ENCODE measurements at regions not wholly inside any gene's neighbourhood (a gene's known extent, or its start where the extent isn't known, plus 50 kb on each side); places are given as distances from the start of the nearest gene placed in this dataset.

DNA sequence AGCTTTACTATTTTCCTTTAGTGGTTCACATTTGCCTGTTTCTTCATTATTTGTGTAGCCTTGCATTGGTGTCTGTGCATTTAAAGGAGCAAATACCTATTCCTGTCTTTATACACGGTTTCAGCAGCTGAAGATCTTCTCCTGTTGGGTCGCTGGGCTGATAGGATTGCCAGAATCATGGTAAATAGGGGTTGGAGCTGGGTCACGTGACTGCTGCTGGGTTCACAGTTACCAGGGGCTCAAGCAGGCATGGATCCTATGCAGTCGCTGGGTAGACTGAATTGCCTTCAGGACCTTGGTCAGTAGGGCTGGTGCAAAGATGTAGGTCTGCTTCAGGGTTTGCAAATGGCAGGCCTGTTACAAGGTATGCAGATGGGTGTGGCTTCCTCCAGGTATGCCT is 398.4 kb downstream of the RPS29 start:
- ATAC-seq (ENCODE audit: low FRiP score), result no peak
- TF ChIP-seq, protein P1, sequence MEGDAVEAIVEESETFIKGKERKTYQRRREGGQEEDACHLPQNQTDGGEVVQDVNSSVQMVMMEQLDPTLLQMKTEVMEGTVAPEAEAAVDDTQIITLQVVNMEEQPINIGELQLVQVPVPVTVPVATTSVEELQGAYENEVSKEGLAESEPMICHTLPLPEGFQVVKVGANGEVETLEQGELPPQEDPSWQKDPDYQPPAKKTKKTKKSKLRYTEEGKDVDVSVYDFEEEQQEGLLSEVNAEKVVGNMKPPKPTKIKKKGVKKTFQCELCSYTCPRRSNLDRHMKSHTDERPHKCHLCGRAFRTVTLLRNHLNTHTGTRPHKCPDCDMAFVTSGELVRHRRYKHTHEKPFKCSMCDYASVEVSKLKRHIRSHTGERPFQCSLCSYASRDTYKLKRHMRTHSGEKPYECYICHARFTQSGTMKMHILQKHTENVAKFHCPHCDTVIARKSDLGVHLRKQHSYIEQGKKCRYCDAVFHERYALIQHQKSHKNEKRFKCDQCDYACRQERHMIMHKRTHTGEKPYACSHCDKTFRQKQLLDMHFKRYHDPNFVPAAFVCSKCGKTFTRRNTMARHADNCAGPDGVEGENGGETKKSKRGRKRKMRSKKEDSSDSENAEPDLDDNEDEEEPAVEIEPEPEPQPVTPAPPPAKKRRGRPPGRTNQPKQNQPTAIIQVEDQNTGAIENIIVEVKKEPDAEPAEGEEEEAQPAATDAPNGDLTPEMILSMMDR (IDR thresholded peaks at IDR 0.05), result no peak
- DNase-seq (ENCODE audit: low spot score), result no peak

DNA sequence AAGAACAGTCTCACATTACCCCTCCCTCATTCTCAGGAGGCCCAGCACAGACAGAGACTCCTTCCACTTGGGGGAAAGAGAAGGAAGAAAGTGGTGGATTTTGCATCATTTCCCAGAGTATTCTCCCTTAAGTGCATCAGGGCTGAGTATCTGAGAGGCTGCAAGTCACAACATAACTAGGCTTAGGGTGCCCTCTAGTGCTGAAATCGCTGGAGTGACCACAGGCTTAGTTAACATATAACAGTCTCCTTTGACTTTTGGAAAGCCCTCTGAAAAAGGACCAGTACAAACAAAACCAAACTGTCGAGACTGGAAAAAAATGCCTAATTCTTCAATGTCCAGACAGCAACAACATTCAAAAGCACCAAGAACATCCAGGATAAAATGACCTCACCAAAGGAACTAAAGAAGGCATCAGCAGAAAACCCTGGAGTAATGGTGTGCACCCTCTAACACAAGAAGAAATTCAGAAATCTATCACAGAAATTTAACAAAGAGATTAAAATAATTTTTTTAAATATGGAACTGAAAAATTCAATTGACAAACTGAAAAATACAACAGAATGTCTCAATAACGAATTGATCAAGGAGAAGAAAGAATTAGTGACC is 412.3 kb downstream of the RPS29 start:
- no peak for ATAC-seq (ENCODE audit: low FRiP score)
- no peak for DNase-seq (ENCODE audit: low spot score)
- TF ChIP-seq, protein P1 (IDR thresholded peaks at IDR 0.05), result no peak

DNA sequence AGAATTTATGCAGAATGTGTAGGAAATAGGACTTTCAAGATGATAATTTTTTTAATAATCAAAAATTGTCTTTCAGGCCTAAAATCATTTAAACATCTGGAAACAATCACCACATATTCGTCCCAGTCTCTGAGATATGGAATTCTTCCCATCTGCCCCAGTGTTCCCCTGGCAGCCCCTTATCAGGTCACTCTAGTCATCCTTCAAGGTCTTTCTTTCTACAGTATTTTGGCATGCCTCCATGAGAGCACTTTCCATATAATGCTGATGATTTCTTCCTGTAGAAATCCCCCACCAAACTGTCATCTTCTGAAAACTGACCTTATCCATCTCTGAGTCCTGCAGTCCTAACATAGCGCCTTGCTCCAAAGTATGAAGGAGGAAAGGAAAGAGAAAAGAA is 422.1 kb downstream of the RPS29 start:
- DNase-seq (ENCODE audit: low spot score) (no peak), ATAC-seq (ENCODE audit: low FRiP score) (no peak)
- TF ChIP-seq, protein P1 (IDR thresholded peaks at IDR 0.05), result no peak

DNA sequence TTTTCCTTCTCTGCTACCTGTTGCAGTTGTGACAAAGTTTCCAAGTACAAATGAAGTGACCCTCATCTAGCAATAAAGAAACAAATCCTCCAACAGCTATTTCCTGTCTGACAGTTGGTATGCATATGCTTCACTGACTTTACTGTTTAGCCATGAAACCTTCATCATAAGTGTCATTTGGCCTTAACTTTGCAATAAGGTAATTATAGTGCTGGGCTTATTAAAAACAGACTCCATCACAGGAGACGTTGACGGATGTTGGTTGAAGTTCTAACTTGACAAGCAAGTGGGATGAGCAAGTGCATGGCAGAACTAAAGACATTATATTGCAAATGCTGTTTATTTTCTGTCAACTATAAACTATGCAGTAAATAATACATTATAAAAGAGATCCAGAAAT is 425.2 kb downstream of the RPS29 start:
- no peak for DNase-seq (ENCODE audit: low spot score)
- ATAC-seq (ENCODE audit: low FRiP score), result no peak
- TF ChIP-seq, protein P1 (IDR thresholded peaks at IDR 0.05), result no peak

DNA sequence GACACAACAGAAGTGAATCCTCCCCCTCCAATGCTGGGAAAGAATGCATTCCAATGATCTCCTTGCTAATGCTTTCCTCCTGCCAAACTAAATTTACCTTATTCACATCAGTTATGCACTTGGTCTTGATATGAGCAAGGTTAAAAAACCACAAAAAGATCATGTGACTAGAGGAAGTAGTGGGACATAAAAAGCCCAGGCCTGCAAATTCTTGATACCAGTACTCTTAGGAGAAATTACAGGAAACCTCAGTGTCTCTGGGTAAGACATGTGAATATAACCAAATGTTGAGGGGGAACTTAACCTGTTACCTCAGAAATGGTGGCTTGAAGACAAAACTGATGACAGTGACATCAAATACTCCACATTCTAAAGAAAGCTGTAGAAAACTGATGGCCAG is 427.1 kb downstream of the RPS29 start:
- ATAC-seq (ENCODE audit: low FRiP score), result no peak
- no peak for DNase-seq (ENCODE audit: low spot score)
- TF ChIP-seq, protein P1 (IDR thresholded peaks at IDR 0.05), result no peak

DNA sequence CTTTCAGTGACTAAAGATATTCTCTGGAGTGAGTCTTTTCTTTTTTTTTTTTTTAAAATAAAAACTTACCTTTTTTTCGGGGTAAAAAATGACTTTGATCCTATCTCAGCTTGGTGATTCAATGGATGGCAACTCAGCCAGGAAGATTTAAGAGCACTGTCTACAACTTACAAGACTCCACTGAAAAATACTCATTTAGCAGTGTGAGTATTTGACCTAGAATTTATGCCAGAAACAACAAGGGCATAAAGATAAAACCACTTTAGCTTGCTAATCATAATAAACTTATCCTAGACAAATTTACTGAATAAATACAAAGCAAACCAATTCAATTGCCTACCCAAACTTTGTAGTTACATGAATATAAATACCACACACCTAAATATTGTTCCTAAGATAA is 446.6 kb downstream of the RPS29 start:
- no peak for ATAC-seq (ENCODE audit: low FRiP score)
- DNase-seq (ENCODE audit: low spot score), result no peak
- TF ChIP-seq, protein P1 (IDR thresholded peaks at IDR 0.05), result no peak

DNA sequence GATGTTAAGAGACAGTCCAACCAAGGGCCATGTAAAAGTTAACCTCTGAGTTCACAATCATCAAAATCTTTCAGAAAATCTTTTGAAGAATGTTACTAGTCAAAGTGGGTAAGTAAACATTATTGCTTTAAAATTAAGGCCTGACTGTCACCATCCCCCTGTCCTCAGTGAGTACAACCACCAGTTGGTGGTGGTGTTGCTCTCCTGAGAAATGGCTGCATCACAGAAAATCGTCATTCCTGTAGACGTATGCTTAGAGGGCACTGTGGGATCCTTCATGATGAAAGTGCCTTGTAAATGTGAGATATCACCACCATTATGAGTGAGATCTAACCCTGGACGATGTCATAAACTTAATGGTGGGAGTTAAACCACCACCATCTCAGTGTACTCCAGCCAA is 451.2 kb downstream of the RPS29 start:
- no peak for ATAC-seq (ENCODE audit: low FRiP score)
- no peak for DNase-seq (ENCODE audit: low spot score)
- TF ChIP-seq, protein P1 (IDR thresholded peaks at IDR 0.05), result no peak
